ENCODE measurements at regions not wholly inside any gene's neighbourhood (a gene's known extent, or its start where the extent isn't known, plus 50 kb on each side); places are given as distances from the start of the nearest gene placed in this dataset.

GRCh38 chr5:82601077-82601476 lies 322.9 kb upstream of the RPS23 start:
- Histone ChIP-seq H3K4me3 (no peak overlapping the region), H3K27me3 (ENCODE audit: insufficient read depth in 3 of 3, low read length in 2 of 3) (peaks cover 0 to 2% (median 0%) of the 10 kb centered on the region in 3 donors), H3K27ac (no peak overlapping the region), H3K9me3 (no peaks in the 10 kb centered on the region), H3K36me3 (ENCODE audit: insufficient read depth in 1 of 2, low read depth in 1 of 2) (no peaks in the 10 kb centered on the region), H3K4me1 (no peaks in the 10 kb centered on the region)
- no peak for ATAC-seq
- no peak for TF ChIP-seq CTCF (IDR thresholded peaks at IDR 0.05)
- intact Hi-C loops (cut with DNase I), result no loop called here
- 70 to 78% (median 72%) methylated on average over 3 of the region's 3 CpGs for WGBS, 3 donors
- DNase-seq, result no peak

GRCh38 chr5:82599692-82600091 lies 321.5 kb upstream of the RPS23 start:
- H3K4me1 ChIP-seq, result no peaks in the 10 kb centered on the region

GRCh38 chr5:82599030-82599429 lies 320.9 kb upstream of the RPS23 start:
- WGBS, 3 donors, result 82 to 88% (median 88%) methylated on average over 1 of the region's 1 CpG
- DNase-seq (no peak), ATAC-seq (no peak)
- Histone ChIP-seq H3K27ac (no peak overlapping the region), H3K9me3 (no peaks in the 10 kb centered on the region), H3K4me1 (no peaks in the 10 kb centered on the region), H3K27me3 (ENCODE audit: insufficient read depth in 3 of 3, low read length in 2 of 3) (peaks cover 0 to 2% (median 0%) of the 10 kb centered on the region in 3 donors), H3K4me3 (no peak overlapping the region), H3K36me3 (ENCODE audit: insufficient read depth in 1 of 2, low read depth in 1 of 2) (no peaks in the 10 kb centered on the region)
- no peak for TF ChIP-seq CTCF (IDR thresholded peaks at IDR 0.05)
- intact Hi-C loops (cut with DNase I), result no loop called here

More at GRCh38 chr5:82599692-82600091, 321.5 kb upstream of the RPS23 start:
- Histone ChIP-seq H3K27me3 (ENCODE audit: insufficient read depth in 3 of 3, low read length in 2 of 3) (peaks cover 0 to 2% (median 0%) of the 10 kb centered on the region in 3 donors), H3K4me3 (no peak overlapping the region), H3K27ac (no peak overlapping the region), H3K9me3 (no peaks in the 10 kb centered on the region), H3K36me3 (ENCODE audit: insufficient read depth in 1 of 2, low read depth in 1 of 2) (no peaks in the 10 kb centered on the region)
- DNase-seq (no peak), ATAC-seq (no peak)
- 23 to 35% (median 25%) methylated on average over 1 of the region's 1 CpG for WGBS, 3 donors
- intact Hi-C loops (cut with DNase I), result no loop called here
- no peak for TF ChIP-seq CTCF (IDR thresholded peaks at IDR 0.05)

GRCh38 chr5:82597437-82597836 lies 319.3 kb upstream of the RPS23 start:
- Histone ChIP-seq H3K27me3 (ENCODE audit: insufficient read depth in 3 of 3, low read length in 2 of 3) (peaks cover 0 to 4% (median 0%) of the 10 kb centered on the region in 3 donors), H3K4me1 (no peaks in the 10 kb centered on the region), H3K27ac (no peak overlapping the region), H3K4me3 (no peak overlapping the region), H3K36me3 (ENCODE audit: insufficient read depth in 1 of 2, low read depth in 1 of 2) (no peaks in the 10 kb centered on the region), H3K9me3 (no peaks in the 10 kb centered on the region)
- intact Hi-C loops (cut with DNase I), result no loop called here
- no peak for TF ChIP-seq CTCF (IDR thresholded peaks at IDR 0.05)
- DNase-seq, result no peak
- no peak for ATAC-seq

- DNase-seq (no peak), ATAC-seq (no peak)
- WGBS, 3 donors, result 71 to 88% (median 85%) methylated on average over 5 of the region's 5 CpGs
- Histone ChIP-seq H3K27me3 (ENCODE audit: insufficient read depth in 3 of 3, low read length in 2 of 3) (peaks cover 0 to 2% (median 0%) of the 10 kb centered on the region in 3 donors), H3K4me1 (no peaks in the 10 kb centered on the region), H3K4me3 (no peak overlapping the region), H3K27ac (no peak overlapping the region), H3K9me3 (no peaks in the 10 kb centered on the region), H3K36me3 (ENCODE audit: insufficient read depth in 1 of 2, low read depth in 1 of 2) (no peaks in the 10 kb centered on the region)
- TF ChIP-seq CTCF (IDR thresholded peaks at IDR 0.05), result no peak
- intact Hi-C loops (cut with DNase I), result no loop called here
Observed at GRCh38 chr5:82596451-82596850, 318.3 kb upstream of the RPS23 start.

Measured in psoas muscle (tissue), 7 donors.